ENCODE measurements at regions not wholly inside any gene's neighbourhood (a gene's known extent, or its start where the extent isn't known, plus 50 kb on each side); places are given as distances from the start of the nearest gene placed in this dataset.
"Not testable (repeated sequence)": the region's sequence is repeated elsewhere in the genome, so short reads cannot be mapped to it uniquely, and the experiment has no call there.

GRCh38 chr14:51465486-51465885, 186.2 kb upstream of the FRMD6 start:
- Histone ChIP-seq H2AK5ac (ENCODE audit: low read depth, low read length) (no peak overlapping the region), H4K8ac (ENCODE audit: low read depth, low read length) (no peak overlapping the region), H2BK120ac (ENCODE audit: low read depth, low read length) (no peak overlapping the region), H3K9ac (ENCODE audit: low read depth, low read length, poor library complexity) (no peak overlapping the region), H3K27ac (replicated peaks; ENCODE audit: low read length) (no peak overlapping the region), H3K23ac (ENCODE audit: low read depth, low read length, poor library complexity) (no peak overlapping the region), H3K9me3 (replicated peaks in 1 of 2; ENCODE audit: control insufficient read depth in 2 of 2, insufficient read depth in 1 of 2, low read depth in 1 of 2, low read length in 2 of 2) (no peaks in the 10 kb centered on the region), H3K79me1 (ENCODE audit: low read depth, low read length) (no peaks in the 10 kb centered on the region), H2BK5ac (ENCODE audit: low read length) (no peak overlapping the region), H3K4ac (ENCODE audit: low read length) (no peak overlapping the region), H2BK12ac (ENCODE audit: low read length) (no peak overlapping the region), H4K91ac (ENCODE audit: low read depth, low read length, poor library complexity) (no peak overlapping the region), H3K27me3 (ENCODE audit: control insufficient read depth in 3 of 3, insufficient read depth in 3 of 3, low read depth in 1 of 3, low read length in 3 of 3) (peaks cover 0 to 2% (median 0%) of the 10 kb centered on the region in 3 experiments), H2AFZ (ENCODE audit: low read length) (no peak overlapping the region), H3K36me3 (replicated peaks in 1 of 2; ENCODE audit: control insufficient read depth in 2 of 2, insufficient read depth in 2 of 2, low read length in 2 of 2) (no peaks in the 10 kb centered on the region), H3K4me2 (ENCODE audit: insufficient read depth, low read length, poor library complexity, severe bottlenecking) (no peak overlapping the region), H2BK15ac (ENCODE audit: low read length) (no peak overlapping the region), H3K4me1 (ENCODE audit: control insufficient read depth in 2 of 2, insufficient read depth in 1 of 2, low read depth in 1 of 2, low read length in 2 of 2) (no peaks in the 10 kb centered on the region), H3K14ac (ENCODE audit: low read length) (no peak overlapping the region), H3K4me3 (ENCODE audit: low read length in 2 of 2) (no peak overlapping the region), H3K18ac (ENCODE audit: low read length) (no peak overlapping the region)
- DNase-seq (ENCODE audit: low spot score), result no peak
- WGBS, 2 donors (ENCODE audit: extremely low coverage in 2 of 2, insufficient read length in 2 of 2, insufficient replicate concordance in 1 of 2), result no CpG with 5 or more reads among the region's 1 CpG

GRCh38 chr14:51467392-51467791, 184.3 kb upstream of the FRMD6 start:
- H3K36me3 ChIP-seq (replicated peaks in 1 of 2; ENCODE audit: control insufficient read depth in 2 of 2, insufficient read depth in 2 of 2, low read length in 2 of 2); H2AK5ac ChIP-seq (ENCODE audit: low read depth, low read length); H2BK5ac ChIP-seq (ENCODE audit: low read length); H3K9me3 ChIP-seq (replicated peaks in 1 of 2; ENCODE audit: control insufficient read depth in 2 of 2, insufficient read depth in 1 of 2, low read depth in 1 of 2, low read length in 2 of 2); H3K27ac ChIP-seq (replicated peaks; ENCODE audit: low read length); H4K91ac ChIP-seq (ENCODE audit: low read depth, low read length, poor library complexity); H3K4me3 ChIP-seq (ENCODE audit: low read length in 2 of 2); H3K23ac ChIP-seq (ENCODE audit: low read depth, low read length, poor library complexity); H3K4me1 ChIP-seq (ENCODE audit: control insufficient read depth in 2 of 2, insufficient read depth in 1 of 2, low read depth in 1 of 2, low read length in 2 of 2); H3K79me1 ChIP-seq (ENCODE audit: low read depth, low read length); H3K4ac ChIP-seq (ENCODE audit: low read length); H3K9ac ChIP-seq (ENCODE audit: low read depth, low read length, poor library complexity); H2BK12ac ChIP-seq (ENCODE audit: low read length); H3K4me2 ChIP-seq (ENCODE audit: insufficient read depth, low read length, poor library complexity, severe bottlenecking); H2BK15ac ChIP-seq (ENCODE audit: low read length); DNase-seq (ENCODE audit: low spot score); H2BK120ac ChIP-seq (ENCODE audit: low read depth, low read length); H2AFZ ChIP-seq (ENCODE audit: low read length); H3K18ac ChIP-seq (ENCODE audit: low read length); H3K14ac ChIP-seq (ENCODE audit: low read length); H4K8ac ChIP-seq (ENCODE audit: low read depth, low read length); H3K27me3 ChIP-seq (ENCODE audit: control insufficient read depth in 3 of 3, insufficient read depth in 3 of 3, low read depth in 1 of 3, low read length in 3 of 3): not testable (repeated sequence)
- WGBS, 2 donors (ENCODE audit: extremely low coverage in 2 of 2, insufficient read length in 2 of 2, insufficient replicate concordance in 1 of 2), result no CpG with 5 or more reads among the region's 23 CpGs

- Histone ChIP-seq H3K23ac (ENCODE audit: low read depth, low read length, poor library complexity) (no peak overlapping the region), H3K27ac (replicated peaks; ENCODE audit: low read length) (no peak overlapping the region), H3K4me3 (ENCODE audit: low read length in 2 of 2) (no peak overlapping the region), H2BK120ac (ENCODE audit: low read depth, low read length) (no peak overlapping the region), H4K8ac (ENCODE audit: low read depth, low read length) (no peak overlapping the region), H2AFZ (ENCODE audit: low read length) (no peak overlapping the region), H2BK12ac (ENCODE audit: low read length) (no peak overlapping the region), H3K18ac (ENCODE audit: low read length) (no peak overlapping the region), H3K4me2 (ENCODE audit: insufficient read depth, low read length, poor library complexity, severe bottlenecking) (no peak overlapping the region), H3K14ac (ENCODE audit: low read length) (no peak overlapping the region), H3K27me3 (ENCODE audit: control insufficient read depth in 3 of 3, insufficient read depth in 3 of 3, low read depth in 1 of 3, low read length in 3 of 3) (no peaks in the 10 kb centered on the region), H3K9me3 (replicated peaks in 1 of 2; ENCODE audit: control insufficient read depth in 2 of 2, insufficient read depth in 1 of 2, low read depth in 1 of 2, low read length in 2 of 2) (no peaks in the 10 kb centered on the region), H3K9ac (ENCODE audit: low read depth, low read length, poor library complexity) (no peak overlapping the region), H4K91ac (ENCODE audit: low read depth, low read length, poor library complexity) (no peak overlapping the region), H3K79me1 (ENCODE audit: low read depth, low read length) (no peaks in the 10 kb centered on the region), H2BK5ac (ENCODE audit: low read length) (no peak overlapping the region), H3K4me1 (ENCODE audit: control insufficient read depth in 2 of 2, insufficient read depth in 1 of 2, low read depth in 1 of 2, low read length in 2 of 2) (no peaks in the 10 kb centered on the region), H3K36me3 (replicated peaks in 1 of 2; ENCODE audit: control insufficient read depth in 2 of 2, insufficient read depth in 2 of 2, low read length in 2 of 2) (no peaks in the 10 kb centered on the region), H3K4ac (ENCODE audit: low read length) (no peak overlapping the region), H2BK15ac (ENCODE audit: low read length) (no peak overlapping the region), H2AK5ac (ENCODE audit: low read depth, low read length) (no peak overlapping the region)
- DNase-seq (ENCODE audit: low spot score), result no peak
- no CpG with 5 or more reads among the region's 3 CpGs for WGBS, 2 donors (ENCODE audit: extremely low coverage in 2 of 2, insufficient read length in 2 of 2, insufficient replicate concordance in 1 of 2)
These were observed 183.2 kb upstream of the FRMD6 start for GRCh38 chr14:51468523-51468922.

GRCh38 chr14:51472881-51473280, 178.8 kb upstream of the FRMD6 start:
- no peak overlapping the region for H3K18ac ChIP-seq (ENCODE audit: low read length)
- no peak overlapping the region for H2BK15ac ChIP-seq (ENCODE audit: low read length)
- no peak overlapping the region for H2BK120ac ChIP-seq (ENCODE audit: low read depth, low read length)
- no peak for DNase-seq (ENCODE audit: low spot score)
- H3K79me1 ChIP-seq (ENCODE audit: low read depth, low read length), result no peaks in the 10 kb centered on the region
- no peak overlapping the region for H3K4me3 ChIP-seq (ENCODE audit: low read length in 2 of 2)
- H4K91ac ChIP-seq (ENCODE audit: low read depth, low read length, poor library complexity), result no peak overlapping the region
- H3K27me3 ChIP-seq (ENCODE audit: control insufficient read depth in 3 of 3, insufficient read depth in 3 of 3, low read depth in 1 of 3, low read length in 3 of 3), result no peaks in the 10 kb centered on the region
- no peak overlapping the region for H4K8ac ChIP-seq (ENCODE audit: low read depth, low read length)
- H2AFZ ChIP-seq (ENCODE audit: low read length), result no peak overlapping the region
- no peak overlapping the region for H3K9ac ChIP-seq (ENCODE audit: low read depth, low read length, poor library complexity)
- H2BK5ac ChIP-seq (ENCODE audit: low read length), result no peak overlapping the region
- H3K23ac ChIP-seq (ENCODE audit: low read depth, low read length, poor library complexity), result no peak overlapping the region
- no peak overlapping the region for H3K27ac ChIP-seq (replicated peaks; ENCODE audit: low read length)
- WGBS, 2 donors (ENCODE audit: extremely low coverage in 2 of 2, insufficient read length in 2 of 2, insufficient replicate concordance in 1 of 2), result no CpG with 5 or more reads among the region's 2 CpGs
- no peak overlapping the region for H2AK5ac ChIP-seq (ENCODE audit: low read depth, low read length)
- H3K4me2 ChIP-seq (ENCODE audit: insufficient read depth, low read length, poor library complexity, severe bottlenecking), result no peak overlapping the region
- no peaks in the 10 kb centered on the region for H3K36me3 ChIP-seq (replicated peaks in 1 of 2; ENCODE audit: control insufficient read depth in 2 of 2, insufficient read depth in 2 of 2, low read length in 2 of 2)
- no peak overlapping the region for H2BK12ac ChIP-seq (ENCODE audit: low read length)
- H3K14ac ChIP-seq (ENCODE audit: low read length), result no peak overlapping the region
- H3K4me1 ChIP-seq (ENCODE audit: control insufficient read depth in 2 of 2, insufficient read depth in 1 of 2, low read depth in 1 of 2, low read length in 2 of 2), result no peaks in the 10 kb centered on the region
- no peak overlapping the region for H3K4ac ChIP-seq (ENCODE audit: low read length)
- H3K9me3 ChIP-seq (replicated peaks in 1 of 2; ENCODE audit: control insufficient read depth in 2 of 2, insufficient read depth in 1 of 2, low read depth in 1 of 2, low read length in 2 of 2), result no peaks in the 10 kb centered on the region

All from neuronal stem cell (in vitro differentiated cells).